HL-60 (cell line): ENCODE measurements at regions not wholly inside any gene's neighbourhood (a gene's known extent, or its start where the extent isn't known, plus 50 kb on each side); places are given as distances from the start of the nearest gene placed in this dataset.

Experiments
- CTCF ChIP-seq: IDR thresholded peaks from one replicate; pipeline ENCODE4 v1.5.1; 2011; ENCODE audit warnings: low read length, control low read depth, inconsistent platforms; ENCODE audit not compliant: insufficient read depth
- POLR2AphosphoS5 ChIP-seq: IDR thresholded peaks from 2 replicates; pipeline ENCODE4 v1.6.1; 2012; ENCODE audit warnings: low read depth

- TF ChIP-seq CTCF (no peak), POLR2AphosphoS5 (no peak)
Observed at GRCh38 chr18:11266781-11267480, 117.6 kb upstream of the PIEZO2 start.
